ENCODE measurements at regions not wholly inside any gene's neighbourhood (a gene's known extent, or its start where the extent isn't known, plus 50 kb on each side); places are given as distances from the start of the nearest gene placed in this dataset.

DNA sequence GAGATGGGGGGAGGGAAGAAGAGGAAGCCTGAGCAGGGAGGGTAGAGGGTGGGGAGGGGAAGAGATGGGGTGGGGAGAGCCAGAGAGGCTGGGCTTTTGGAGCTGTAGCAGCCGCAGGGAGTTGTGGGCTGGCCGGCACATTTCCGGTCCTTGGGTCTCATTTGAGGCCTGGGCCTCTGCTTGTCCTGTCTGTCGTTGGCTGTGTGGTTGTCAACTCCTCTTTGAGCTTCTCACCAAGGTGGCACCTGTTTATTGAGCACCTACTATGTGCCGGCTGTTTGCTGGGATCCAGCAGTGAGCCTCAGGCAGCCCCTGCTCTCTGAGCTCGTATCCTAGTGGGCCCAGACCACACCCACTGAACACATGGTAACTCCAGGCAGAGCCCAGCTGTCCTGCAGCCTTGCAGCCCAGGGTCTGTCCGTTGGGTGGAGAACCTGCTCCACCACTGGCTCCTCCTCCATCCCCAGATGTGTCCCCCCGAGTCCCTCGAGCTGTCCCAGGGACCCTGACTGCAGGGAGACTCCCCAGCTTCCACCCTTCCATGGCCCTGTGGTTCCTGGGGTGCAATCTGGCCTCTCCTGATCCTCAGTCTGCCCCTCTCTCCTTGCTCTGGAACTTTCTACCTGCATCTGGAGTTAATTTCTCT, 164.9 kb downstream of the IRF8 start:
- DNase-seq (ENCODE audit: extremely low spot score): no peak
- ChIA-PET POLR2A (no interaction called here), CTCF (interaction anchor here (1.0 kb wide), 1 partner anchor 9 kb away, joined by 4 read pairs; no protein-coding TSS in a partner anchor)
- TF ChIP-seq, protein P1, sequence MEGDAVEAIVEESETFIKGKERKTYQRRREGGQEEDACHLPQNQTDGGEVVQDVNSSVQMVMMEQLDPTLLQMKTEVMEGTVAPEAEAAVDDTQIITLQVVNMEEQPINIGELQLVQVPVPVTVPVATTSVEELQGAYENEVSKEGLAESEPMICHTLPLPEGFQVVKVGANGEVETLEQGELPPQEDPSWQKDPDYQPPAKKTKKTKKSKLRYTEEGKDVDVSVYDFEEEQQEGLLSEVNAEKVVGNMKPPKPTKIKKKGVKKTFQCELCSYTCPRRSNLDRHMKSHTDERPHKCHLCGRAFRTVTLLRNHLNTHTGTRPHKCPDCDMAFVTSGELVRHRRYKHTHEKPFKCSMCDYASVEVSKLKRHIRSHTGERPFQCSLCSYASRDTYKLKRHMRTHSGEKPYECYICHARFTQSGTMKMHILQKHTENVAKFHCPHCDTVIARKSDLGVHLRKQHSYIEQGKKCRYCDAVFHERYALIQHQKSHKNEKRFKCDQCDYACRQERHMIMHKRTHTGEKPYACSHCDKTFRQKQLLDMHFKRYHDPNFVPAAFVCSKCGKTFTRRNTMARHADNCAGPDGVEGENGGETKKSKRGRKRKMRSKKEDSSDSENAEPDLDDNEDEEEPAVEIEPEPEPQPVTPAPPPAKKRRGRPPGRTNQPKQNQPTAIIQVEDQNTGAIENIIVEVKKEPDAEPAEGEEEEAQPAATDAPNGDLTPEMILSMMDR (IDR thresholded peaks at IDR 0.05; ENCODE audit: control extremely low read depth, extremely low read depth, low read depth, missing control alignments): no peak

- DNase-seq (ENCODE audit: extremely low spot score): no peak
- TF ChIP-seq, protein P1 (IDR thresholded peaks at IDR 0.05; ENCODE audit: control extremely low read depth, extremely low read depth, low read depth, missing control alignments): no peak
- ChIA-PET POLR2A (no interaction called here), CTCF (interaction anchor here (1.0 to 1.5 kb wide), 2 partner anchors 9 to 10 kb away, joined by 4 read pairs; no protein-coding TSS in a partner anchor)
These were observed 165.7 kb downstream of the IRF8 start for GRCh38 chr16:86064431-86065250.

- CTCF ChIA-PET: interaction anchor here (1.4 to 1.5 kb wide), 2 partner anchors 11 to 454 kb away, joined by 3 to 4 read pairs; no protein-coding TSS in a partner anchor
- POLR2A ChIA-PET: no interaction called here
- TF ChIP-seq, protein P1 (IDR thresholded peaks at IDR 0.05; ENCODE audit: control extremely low read depth, extremely low read depth, low read depth, missing control alignments): no peak
- no peak for DNase-seq (ENCODE audit: extremely low spot score)
These were observed 166.7 kb downstream of the IRF8 start for GRCh38 chr16:86065711-86066110.

DNA sequence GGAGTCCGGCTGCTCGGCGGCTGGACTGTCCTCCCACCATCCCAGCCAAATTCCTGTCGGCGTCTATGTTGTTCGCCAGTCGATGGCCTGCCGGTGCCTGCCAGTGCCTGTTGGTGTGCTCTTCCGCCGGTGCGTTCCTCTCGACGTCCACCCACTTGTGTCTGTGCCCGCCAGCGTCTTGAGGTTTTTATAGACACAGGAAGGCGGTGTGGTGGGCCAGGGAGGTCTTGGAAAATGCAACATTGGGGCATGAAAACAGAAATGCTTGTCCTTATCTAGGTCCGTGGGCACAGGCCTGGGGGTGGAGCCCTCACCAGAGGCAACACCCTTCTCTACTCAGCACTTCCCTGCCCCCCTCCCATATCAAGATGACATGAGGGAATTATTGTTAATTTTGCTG, 167.8 kb downstream of the IRF8 start:
- ChIA-PET POLR2A (no interaction called here), CTCF (interaction anchor here (0.9 to 1.5 kb wide), 3 partner anchors 19 to 454 kb away, joined by 3 read pairs; no protein-coding TSS in a partner anchor)
- TF ChIP-seq, protein P1 (IDR thresholded peaks at IDR 0.05; ENCODE audit: control extremely low read depth, extremely low read depth, low read depth, missing control alignments): no peak
- DNase-seq (ENCODE audit: extremely low spot score): no peak

DNA sequence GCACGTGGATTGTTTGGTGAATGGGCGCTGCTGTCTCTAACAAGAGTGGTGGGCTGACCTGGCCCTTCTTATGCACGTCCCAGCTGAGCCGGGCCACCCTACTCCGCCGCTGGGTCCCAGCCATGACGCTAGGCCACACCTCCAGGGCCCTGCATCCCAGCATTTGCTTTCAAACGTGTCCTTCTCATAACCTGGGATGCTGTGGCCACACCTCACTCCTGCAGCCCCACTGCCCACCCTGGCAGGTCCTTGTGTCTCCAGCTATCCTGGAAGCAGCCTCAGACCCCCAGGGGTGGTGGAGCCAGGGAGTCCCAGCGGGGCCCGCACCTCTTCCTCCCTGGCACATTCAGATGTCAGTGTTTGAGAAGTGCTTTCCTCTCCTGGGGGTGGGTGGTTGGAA, 168.6 kb downstream of the IRF8 start:
- CTCF ChIA-PET: interaction anchor here (0.9 to 1.5 kb wide), 2 partner anchors 18 to 453 kb away, joined by 3 read pairs; no protein-coding TSS in a partner anchor
- TF ChIP-seq, protein P1 (IDR thresholded peaks at IDR 0.05; ENCODE audit: control extremely low read depth, extremely low read depth, low read depth, missing control alignments): no peak
- DNase-seq (ENCODE audit: extremely low spot score): no peak
- POLR2A ChIA-PET: no interaction called here

DNA sequence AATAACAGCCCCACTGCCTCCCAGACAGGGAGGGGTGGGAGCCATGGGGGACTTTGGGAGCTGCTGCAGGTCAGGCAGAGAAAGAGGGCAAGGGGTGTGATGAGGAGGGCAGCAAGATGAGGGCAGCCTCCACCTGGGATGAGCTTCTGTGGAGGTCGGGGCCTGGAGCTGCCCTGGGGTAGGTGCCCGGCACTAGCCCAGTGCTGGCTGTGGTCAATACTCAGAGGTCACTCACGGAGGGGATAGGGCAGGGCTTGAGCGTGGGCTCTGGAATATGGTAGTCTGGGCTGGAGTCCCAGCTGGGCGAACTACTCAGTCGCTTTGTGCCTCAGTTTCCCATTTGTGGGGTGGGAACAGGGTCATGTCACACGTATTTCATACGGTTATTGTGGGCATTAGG, 169.0 kb downstream of the IRF8 start:
- TF ChIP-seq, protein P1 (IDR thresholded peaks at IDR 0.05; ENCODE audit: control extremely low read depth, extremely low read depth, low read depth, missing control alignments): no peak
- DNase-seq (ENCODE audit: extremely low spot score): no peak
- ChIA-PET CTCF (interaction anchor here (1.5 kb wide), 1 partner anchor 453 kb away, joined by 3 read pairs; no protein-coding TSS in a partner anchor), POLR2A (no interaction called here)
